GM21360 (cell line): ENCODE measurements at regions not wholly inside any gene's neighbourhood (a gene's known extent, or its start where the extent isn't known, plus 50 kb on each side); places are given as distances from the start of the nearest gene placed in this dataset.
"Not testable (repeated sequence)": the region's sequence is repeated elsewhere in the genome, so short reads cannot be mapped to it uniquely, and the experiment has no call there.

Source experiments
- ATAC-seq: cut with Tn5 transposase; IDR thresholded peaks from one replicate; pipeline ENCODE4 v1.9.1; 2021; ENCODE audit warnings: mild to moderate bottlenecking, moderate library complexity; ENCODE audit not compliant: unreplicated experiment

- ATAC-seq: no peak
These were observed 294.3 kb upstream of the SPAG17 start for GRCh38 chr1:118479351-118479750.

GRCh38 chr1:118473825-118474224 is 288.8 kb upstream of the SPAG17 start:
- ATAC-seq: no peak

- not testable (repeated sequence) for ATAC-seq
These were observed 279.4 kb upstream of the SPAG17 start for GRCh38 chr1:118464460-118464859.

- ATAC-seq: no peak
These were observed 276.1 kb upstream of the SPAG17 start for GRCh38 chr1:118461154-118461553.

GRCh38 chr1:118459871-118460270 is 274.8 kb upstream of the SPAG17 start:
- no peak for ATAC-seq

- not testable (repeated sequence) for ATAC-seq
These were observed 268.8 kb upstream of the SPAG17 start for GRCh38 chr1:118453856-118454255.

- no peak for ATAC-seq
These were observed 260.1 kb upstream of the SPAG17 start for GRCh38 chr1:118445156-118445555.

GRCh38 chr1:118442214-118442613 is 257.2 kb upstream of the SPAG17 start:
- no peak for ATAC-seq

GRCh38 chr1:118437664-118438063 is 252.6 kb upstream of the SPAG17 start:
- no peak for ATAC-seq

GRCh38 chr1:118429856-118430255 is 244.8 kb upstream of the SPAG17 start:
- no peak for ATAC-seq

- ATAC-seq: no peak
These were observed 236.9 kb upstream of the SPAG17 start for GRCh38 chr1:118421868-118422350.

- no peak for ATAC-seq
These were observed 219.0 kb upstream of the SPAG17 start for GRCh38 chr1:118404024-118404423.

- ATAC-seq: no peak
These were observed 212.4 kb upstream of the SPAG17 start for GRCh38 chr1:118397496-118397859.

GRCh38 chr1:118396829-118397495 is 211.9 kb upstream of the SPAG17 start:
- ATAC-seq: no peak

GRCh38 chr1:118396279-118396678 is 211.3 kb upstream of the SPAG17 start:
- no peak for ATAC-seq

- ATAC-seq: no peak
These were observed 210.5 kb upstream of the SPAG17 start for GRCh38 chr1:118395430-118395991.

GRCh38 chr1:118390955-118391354 is 205.9 kb upstream of the SPAG17 start:
- no peak for ATAC-seq

GRCh38 chr1:118388301-118388959 is 203.4 kb upstream of the SPAG17 start:
- ATAC-seq: no peak

GRCh38 chr1:118381197-118381869 is 196.3 kb upstream of the SPAG17 start:
- ATAC-seq: no peak

- not testable (repeated sequence) for ATAC-seq
These were observed 192.2 kb upstream of the SPAG17 start for GRCh38 chr1:118377183-118377582.

GRCh38 chr1:118371612-118372011 is 186.6 kb upstream of the SPAG17 start:
- ATAC-seq: no peak

GRCh38 chr1:118370861-118371260 is 185.8 kb upstream of the SPAG17 start:
- no peak for ATAC-seq
